ENCODE measurements at regions not wholly inside any gene's neighbourhood (a gene's known extent, or its start where the extent isn't known, plus 50 kb on each side); places are given as distances from the start of the nearest gene placed in this dataset.

DNA sequence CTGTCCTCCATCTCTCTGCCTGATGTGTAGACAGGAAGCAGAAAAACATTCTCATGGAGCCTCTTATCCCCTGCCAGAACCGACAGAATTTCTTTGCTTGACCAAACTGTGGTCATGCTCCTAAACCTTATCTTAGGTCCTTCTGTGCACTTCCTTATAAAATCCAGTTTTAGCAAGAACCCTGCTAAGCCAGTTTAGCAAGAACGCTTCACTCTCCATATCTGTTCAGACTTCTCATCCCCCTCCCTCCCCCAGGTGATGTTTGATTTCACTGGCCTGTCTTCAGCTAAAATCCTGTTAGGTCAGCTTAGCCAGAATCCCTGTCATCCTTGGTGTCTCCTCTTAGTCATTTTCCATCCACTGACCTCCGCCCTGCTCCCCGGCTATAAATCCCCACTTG, 1130.9 kb upstream of the PRKX start:
- H3K9me3 Mint-ChIP-seq = no peaks in the 10 kb centered on the region
- POLR2A ChIA-PET = no interaction called here
- H3K36me3 ChIP-seq (ENCODE audit: insufficient read depth, low read length) = no peaks in the 10 kb centered on the region
- intact Hi-C loops (cut with DNase I, micrococcal nuclease) = no loop called here
- H3K27ac Mint-ChIP-seq = no peak overlapping the region
- H3K9me3 ChIP-seq (ENCODE audit: control insufficient read depth in 1 of 2, insufficient read depth in 1 of 2, low read length in 2 of 2) = no peaks in the 10 kb centered on the region
- H3K36me3 Mint-ChIP-seq (ENCODE audit: low read depth) = no peaks in the 10 kb centered on the region
- H3K4me3 ChIP-seq (ENCODE audit: low read length) = no peak overlapping the region
- no peaks in the 10 kb centered on the region for H3K27me3 Mint-ChIP-seq
- H3K4me3 Mint-ChIP-seq = no peak overlapping the region
- CTCF ChIA-PET = no interaction called here
- DNase-seq (no peak), ATAC-seq (ENCODE audit: poor library complexity) (no peak)
- TF ChIP-seq, protein P1, sequence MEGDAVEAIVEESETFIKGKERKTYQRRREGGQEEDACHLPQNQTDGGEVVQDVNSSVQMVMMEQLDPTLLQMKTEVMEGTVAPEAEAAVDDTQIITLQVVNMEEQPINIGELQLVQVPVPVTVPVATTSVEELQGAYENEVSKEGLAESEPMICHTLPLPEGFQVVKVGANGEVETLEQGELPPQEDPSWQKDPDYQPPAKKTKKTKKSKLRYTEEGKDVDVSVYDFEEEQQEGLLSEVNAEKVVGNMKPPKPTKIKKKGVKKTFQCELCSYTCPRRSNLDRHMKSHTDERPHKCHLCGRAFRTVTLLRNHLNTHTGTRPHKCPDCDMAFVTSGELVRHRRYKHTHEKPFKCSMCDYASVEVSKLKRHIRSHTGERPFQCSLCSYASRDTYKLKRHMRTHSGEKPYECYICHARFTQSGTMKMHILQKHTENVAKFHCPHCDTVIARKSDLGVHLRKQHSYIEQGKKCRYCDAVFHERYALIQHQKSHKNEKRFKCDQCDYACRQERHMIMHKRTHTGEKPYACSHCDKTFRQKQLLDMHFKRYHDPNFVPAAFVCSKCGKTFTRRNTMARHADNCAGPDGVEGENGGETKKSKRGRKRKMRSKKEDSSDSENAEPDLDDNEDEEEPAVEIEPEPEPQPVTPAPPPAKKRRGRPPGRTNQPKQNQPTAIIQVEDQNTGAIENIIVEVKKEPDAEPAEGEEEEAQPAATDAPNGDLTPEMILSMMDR (IDR thresholded peaks at IDR 0.05) = no peak
- H3K27me3 ChIP-seq (ENCODE audit: control insufficient read depth in 1 of 2, insufficient read depth in 2 of 2, low read length in 2 of 2) = no peaks in the 10 kb centered on the region
- H3K27ac ChIP-seq (ENCODE audit: low read depth in 1 of 2, low read length in 2 of 2) = no peak overlapping the region
- no peaks in the 10 kb centered on the region for H3K4me1 Mint-ChIP-seq (ENCODE audit: low read depth)
- H3K4me1 ChIP-seq (ENCODE audit: insufficient read depth, low read length) = no peaks in the 10 kb centered on the region

DNA sequence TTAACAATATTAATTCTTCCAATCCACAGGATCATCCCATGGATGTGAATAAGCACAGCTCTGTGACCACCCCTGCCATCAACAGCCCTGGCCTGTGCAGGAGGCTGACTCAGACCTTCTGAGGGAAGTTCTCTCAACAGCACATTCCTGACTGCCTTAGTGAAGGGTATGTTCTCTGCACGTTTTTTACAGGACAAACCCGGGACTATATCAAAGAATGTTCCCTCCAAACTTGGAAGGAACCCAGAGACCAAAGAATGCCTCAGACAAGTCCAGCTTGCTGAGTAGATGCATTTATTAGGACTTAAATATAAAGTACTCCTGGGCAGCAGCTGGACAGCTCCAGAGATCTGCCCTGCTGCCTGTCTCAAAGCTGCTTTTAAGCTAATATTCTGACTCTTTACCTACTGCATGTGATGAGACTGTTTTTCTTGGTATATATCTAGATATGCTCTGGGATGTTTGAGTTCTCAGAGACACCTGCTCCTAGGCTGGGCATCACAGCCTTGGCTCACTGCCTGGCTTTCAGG, 1127.8 kb upstream of the PRKX start:
- no peak overlapping the region for H3K27ac Mint-ChIP-seq

DNA sequence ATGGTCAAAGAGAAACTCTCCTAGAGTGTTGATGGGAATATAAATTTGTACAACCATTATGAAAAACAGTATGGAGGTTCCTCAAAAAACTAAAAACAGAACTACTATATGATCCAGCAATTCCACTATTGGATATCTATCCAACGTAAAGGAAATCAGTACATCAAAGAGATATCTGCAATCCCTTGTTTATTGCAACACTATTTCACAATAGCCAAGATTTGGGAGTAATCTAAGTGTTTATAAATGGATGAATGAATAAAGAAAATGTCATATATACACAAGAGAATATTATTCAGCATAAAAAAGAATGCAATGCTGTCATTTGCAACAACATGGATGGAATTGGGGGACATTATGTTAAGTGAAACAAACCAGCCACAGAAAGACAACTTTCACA, 1118.1 kb upstream of the PRKX start:
- CTCF ChIA-PET = no interaction called here

More for the DNA sequence above, 1127.8 kb upstream of the PRKX start:
- ChIA-PET CTCF (no interaction called here), POLR2A (no interaction called here)
- Histone ChIP-seq H3K9me3 (ENCODE audit: control insufficient read depth in 1 of 2, insufficient read depth in 1 of 2, low read length in 2 of 2) (no peaks in the 10 kb centered on the region), H3K27me3 (ENCODE audit: control insufficient read depth in 1 of 2, insufficient read depth in 2 of 2, low read length in 2 of 2) (no peaks in the 10 kb centered on the region), H3K4me1 (ENCODE audit: insufficient read depth, low read length) (no peaks in the 10 kb centered on the region), H3K36me3 (ENCODE audit: insufficient read depth, low read length) (no peaks in the 10 kb centered on the region), H3K27ac (ENCODE audit: low read depth in 1 of 2, low read length in 2 of 2) (no peak overlapping the region), H3K4me3 (ENCODE audit: low read length) (no peak overlapping the region)
- intact Hi-C loops (cut with DNase I, micrococcal nuclease) = no loop called here
- Mint-ChIP-seq H3K4me1 (ENCODE audit: low read depth) (no peaks in the 10 kb centered on the region), H3K9me3 (no peaks in the 10 kb centered on the region), H3K36me3 (ENCODE audit: low read depth) (no peaks in the 10 kb centered on the region), H3K4me3 (no peak overlapping the region), H3K27me3 (no peaks in the 10 kb centered on the region)
- DNase-seq (no peak), ATAC-seq (ENCODE audit: poor library complexity) (no peak)
- TF ChIP-seq, protein P1 (IDR thresholded peaks at IDR 0.05) = no peak

More for the DNA sequence above, 1118.1 kb upstream of the PRKX start:
- TF ChIP-seq, protein P1 (IDR thresholded peaks at IDR 0.05) = no peak
- H3K27ac ChIP-seq (ENCODE audit: low read depth in 1 of 2, low read length in 2 of 2) = no peak overlapping the region
- H3K4me1 Mint-ChIP-seq (ENCODE audit: low read depth) = no peaks in the 10 kb centered on the region
- no peaks in the 10 kb centered on the region for H3K9me3 ChIP-seq (ENCODE audit: control insufficient read depth in 1 of 2, insufficient read depth in 1 of 2, low read length in 2 of 2)
- no peak overlapping the region for H3K4me3 ChIP-seq (ENCODE audit: low read length)
- no peak overlapping the region for H3K4me3 Mint-ChIP-seq
- H3K9me3 Mint-ChIP-seq = peaks cover 2% of the 10 kb centered on the region
- ATAC-seq (ENCODE audit: poor library complexity) (no peak), DNase-seq (no peak)
- H3K4me1 ChIP-seq (ENCODE audit: insufficient read depth, low read length) = no peaks in the 10 kb centered on the region
- H3K27me3 ChIP-seq (ENCODE audit: control insufficient read depth in 1 of 2, insufficient read depth in 2 of 2, low read length in 2 of 2) = no peaks in the 10 kb centered on the region
- no peaks in the 10 kb centered on the region for H3K27me3 Mint-ChIP-seq
- intact Hi-C loops (cut with DNase I, micrococcal nuclease) = no loop called here
- no peaks in the 10 kb centered on the region for H3K36me3 Mint-ChIP-seq (ENCODE audit: low read depth)
- no peak overlapping the region for H3K27ac Mint-ChIP-seq
- no peaks in the 10 kb centered on the region for H3K36me3 ChIP-seq (ENCODE audit: insufficient read depth, low read length)
- POLR2A ChIA-PET = no interaction called here

All from CD4-positive, alpha-beta T cell (primary cell).